Epidermal melanocyte (primary cell): ENCODE measurements at regions not wholly inside any gene's neighbourhood (a gene's known extent, or its start where the extent isn't known, plus 50 kb on each side); places are given as distances from the start of the nearest gene placed in this dataset.

Experiments
- DNase-seq: peaks from one replicate; pipeline ENCODE4 v3.0.0; 2011; ENCODE audit warnings: low spot score; ENCODE audit not compliant: insufficient read length

DNA sequence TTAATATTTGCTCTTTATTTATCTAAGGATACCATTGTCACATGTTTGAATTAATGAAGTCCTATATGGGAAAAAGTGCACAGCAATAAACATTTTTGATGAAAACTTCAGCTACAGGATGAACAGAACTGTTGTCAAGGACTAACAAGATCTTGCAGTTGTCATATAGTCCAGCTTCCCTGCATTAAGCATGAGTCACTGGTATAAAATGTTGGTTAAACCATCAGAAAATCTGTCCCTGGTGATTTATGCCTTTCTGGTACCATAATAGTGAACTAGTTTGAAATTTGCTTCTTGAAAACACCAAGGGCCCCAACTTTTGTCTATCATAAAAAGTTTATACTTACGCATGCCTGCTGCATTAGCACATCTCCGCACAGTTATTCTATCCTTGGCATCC lies 60.4 kb upstream of the RSPO3 start:
- no peak for DNase-seq

DNA sequence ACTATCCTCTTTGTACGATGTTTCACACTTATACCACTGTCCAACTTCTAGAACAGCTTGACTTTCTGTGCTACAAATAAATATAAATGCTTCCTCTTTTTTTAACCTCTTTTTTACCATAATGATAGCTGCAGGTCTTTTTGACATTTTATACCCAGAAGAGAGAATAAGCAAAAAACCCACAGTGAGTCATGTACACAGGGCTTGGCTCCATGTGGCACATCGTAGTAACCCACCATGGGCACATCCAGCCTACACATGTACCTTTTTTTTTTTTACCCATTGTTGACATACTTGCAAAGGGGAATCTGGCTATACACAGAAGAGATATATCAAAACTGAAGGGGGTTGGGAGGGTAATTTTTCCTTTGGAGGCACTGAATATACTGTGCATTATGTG lies 59.5 kb upstream of the RSPO3 start:
- DNase-seq: no peak
